Stimulated activated CD8-positive, alpha-beta memory T cell treated with anti-CD3 and anti-CD28 coated beads, Interleukin-4, amount 100 ng/mL, for 1 hour (primary cell): ENCODE measurements at regions not wholly inside any gene's neighbourhood (a gene's known extent, or its start where the extent isn't known, plus 50 kb on each side); places are given as distances from the start of the nearest gene placed in this dataset.

Experiments used
- DNase-seq, 2 donors: peaks; one replicate each; pipeline ENCODE4 v3.0.0-alpha.2; 2020; ENCODE audit warnings: low read depth in 2 of 2, low spot score in 1 of 2

DNA sequence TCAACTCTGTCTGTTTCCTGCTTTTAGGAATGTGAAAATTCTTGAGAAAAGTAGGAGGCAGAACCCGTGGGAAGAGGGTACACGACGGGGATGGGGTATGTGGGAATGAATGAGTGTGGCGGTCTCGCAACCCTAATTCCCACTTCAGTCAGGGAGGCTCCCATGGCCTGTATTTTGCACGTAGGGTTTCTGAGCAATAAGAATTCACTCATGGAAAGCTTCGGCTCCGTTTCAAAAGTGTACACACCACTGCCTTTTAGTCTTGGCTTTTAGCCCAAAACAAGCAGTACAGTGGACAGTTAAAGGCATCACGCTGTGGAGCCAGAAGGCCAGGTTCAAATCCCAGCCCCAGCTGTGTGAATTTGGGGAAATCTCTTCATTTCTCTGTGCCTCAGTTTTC, 116.7 kb downstream of the MN1 start:
- no peak for DNase-seq

DNA sequence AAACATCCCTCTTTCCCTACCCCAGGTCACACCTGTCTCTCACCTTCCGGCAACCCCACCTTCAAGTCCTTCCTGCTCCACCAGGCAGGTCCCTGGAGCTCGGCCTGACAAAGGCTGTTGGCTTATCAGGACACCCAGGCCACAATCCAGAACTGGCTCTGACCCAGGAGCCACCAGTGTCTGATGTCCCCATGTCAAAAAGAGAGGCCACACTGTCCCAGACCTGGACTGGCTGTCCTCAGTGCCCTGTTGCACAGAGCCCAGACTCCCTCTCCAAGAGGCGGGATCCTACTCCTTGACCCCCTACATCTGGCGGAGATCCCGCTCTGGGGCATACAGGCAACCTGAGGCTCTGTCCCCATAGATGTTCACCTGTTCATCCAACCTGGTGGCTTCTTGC, 116.0 kb downstream of the MN1 start:
- no peak for DNase-seq

DNA sequence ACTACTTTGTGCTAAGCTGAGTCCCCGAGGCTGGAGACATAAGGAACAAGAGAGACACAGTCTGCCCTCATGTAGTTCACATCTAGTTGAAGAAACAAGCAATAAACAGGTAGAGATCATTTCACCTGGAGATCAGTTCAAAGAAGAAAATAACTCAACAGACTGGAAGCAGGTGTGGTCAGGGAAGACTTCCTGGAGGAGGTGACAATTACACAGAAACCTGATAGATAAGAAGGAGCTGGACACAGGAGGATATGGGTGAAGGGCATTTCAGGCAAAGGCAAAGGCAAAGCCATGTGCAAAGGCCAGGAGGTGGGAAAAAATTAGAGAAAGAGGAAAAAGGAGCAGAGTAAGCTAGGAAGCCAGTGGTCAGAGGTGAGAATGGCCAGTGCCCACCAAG, 115.6 kb downstream of the MN1 start:
- DNase-seq: no peak

DNA sequence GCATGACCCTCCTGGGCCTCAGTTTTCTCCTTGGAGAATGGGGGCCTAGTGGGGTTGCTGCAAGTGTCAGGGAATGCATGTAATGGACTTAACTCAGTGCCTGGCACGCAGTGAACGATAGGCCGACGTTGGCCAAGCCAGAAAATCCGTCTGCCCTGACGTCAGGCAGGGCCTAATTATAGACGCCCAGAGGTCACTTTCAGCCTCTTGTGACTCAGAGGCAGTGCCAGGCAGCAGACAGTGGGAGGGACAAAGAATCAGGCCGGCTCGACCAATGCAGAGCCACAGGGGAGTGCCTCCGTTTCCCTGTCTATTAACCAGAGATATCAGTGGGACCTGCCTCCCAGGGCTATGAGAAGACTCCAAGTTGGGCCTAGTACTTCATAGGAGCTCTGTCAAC, 115.0 kb downstream of the MN1 start:
- DNase-seq: no peak

DNA sequence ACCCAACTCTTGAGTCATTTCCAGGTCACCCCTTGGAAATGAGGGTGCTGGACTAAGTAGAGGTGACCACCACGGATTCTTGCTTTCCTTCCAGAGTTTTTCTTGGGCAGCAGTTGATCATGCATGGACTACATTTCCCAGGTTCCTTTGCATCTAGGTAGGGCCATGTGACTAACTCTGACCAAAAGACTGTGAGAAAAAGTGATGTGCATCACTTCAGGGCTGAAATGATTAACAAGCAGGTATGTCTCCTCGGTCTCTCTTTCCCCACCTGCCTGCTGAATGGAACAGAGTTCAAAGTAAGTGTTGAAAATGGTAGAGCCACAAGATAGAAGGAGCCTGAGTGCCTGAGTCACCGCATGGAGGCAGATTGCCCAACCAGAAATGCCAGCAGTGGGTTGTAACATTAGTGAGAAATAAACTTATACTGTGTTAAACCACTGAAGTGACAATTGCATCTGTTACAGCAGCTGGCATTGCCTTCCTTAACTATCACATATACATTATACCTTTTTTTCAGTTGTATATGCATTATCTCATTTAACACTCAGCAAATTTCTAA, 113.5 kb downstream of the MN1 start:
- DNase-seq: no peak

DNA sequence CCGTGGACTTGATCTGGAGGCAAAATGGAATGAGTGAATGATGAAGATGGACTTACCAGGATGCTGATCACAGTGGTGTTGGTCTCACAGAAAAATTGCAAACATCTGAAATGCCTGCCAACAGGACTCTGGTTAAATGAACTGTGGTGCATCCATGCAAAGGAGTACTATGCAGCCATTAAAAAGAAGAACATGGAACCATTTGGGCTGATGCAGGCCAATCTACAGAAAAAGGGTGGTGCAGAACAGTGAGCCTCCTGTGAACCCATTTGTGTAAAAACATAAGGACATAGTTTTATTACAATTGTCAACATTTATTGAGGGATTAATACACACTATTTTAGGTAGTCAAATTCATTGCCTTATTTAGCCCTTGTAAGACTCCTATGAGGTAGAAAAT, 111.9 kb downstream of the MN1 start:
- no peak for DNase-seq

DNA sequence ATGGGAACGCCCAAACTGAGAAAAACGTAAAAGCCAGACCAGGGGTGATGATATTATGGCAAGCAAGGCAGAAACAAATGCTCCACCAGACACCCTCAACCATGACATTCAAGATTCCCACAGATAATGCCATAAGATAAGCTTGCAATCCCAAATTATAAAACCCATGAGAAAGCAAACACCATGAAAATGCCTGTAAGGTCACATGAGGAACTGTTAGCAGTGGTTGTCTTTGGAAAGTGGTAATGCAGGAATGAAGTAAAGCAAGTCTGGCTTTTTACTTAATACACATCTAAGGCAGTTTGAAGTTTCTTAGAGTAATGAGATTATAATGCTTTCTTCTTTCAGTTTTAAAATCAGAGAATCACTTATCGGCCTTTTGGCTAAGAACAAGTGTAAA, 111.0 kb downstream of the MN1 start:
- no peak for DNase-seq

DNA sequence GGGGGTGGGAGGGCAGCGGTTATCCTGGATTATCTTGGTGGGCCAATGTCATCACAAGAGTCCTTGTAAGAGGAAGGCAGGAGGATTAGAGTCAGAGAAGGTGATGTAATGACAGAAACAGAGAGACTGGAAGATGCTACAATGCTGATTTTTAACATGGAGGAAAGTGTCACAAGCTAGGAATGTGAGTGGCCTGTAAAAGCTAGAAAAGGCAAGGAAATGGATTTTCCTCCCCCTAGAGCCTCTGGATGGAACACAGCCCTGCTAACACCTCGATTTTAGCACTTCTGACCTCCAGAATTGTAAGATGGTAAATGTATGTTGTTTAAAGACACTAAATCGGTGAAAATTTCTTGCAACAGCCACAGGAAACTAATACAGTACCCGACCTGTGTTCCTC, 109.3 kb downstream of the MN1 start:
- no peak for DNase-seq

DNA sequence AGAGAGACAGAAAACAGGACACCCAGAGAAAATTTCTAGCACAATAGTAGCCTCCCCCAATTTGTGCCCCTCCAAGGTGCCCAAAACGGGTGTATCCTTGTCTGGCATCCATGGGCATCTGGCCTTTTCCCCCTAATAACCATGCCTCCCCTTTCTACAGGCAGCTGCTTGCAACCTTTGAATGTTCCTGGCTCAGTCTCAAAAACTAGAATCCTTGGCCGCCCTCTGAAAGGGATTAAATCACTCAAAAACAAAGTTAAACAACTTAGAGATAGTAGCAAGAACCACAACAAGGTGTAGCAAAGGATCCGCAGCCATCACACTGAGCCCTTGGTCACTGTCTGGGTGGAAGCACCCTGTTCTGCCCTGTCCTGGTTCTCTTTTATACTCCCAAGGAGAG, 105.6 kb downstream of the MN1 start:
- no peak for DNase-seq

DNA sequence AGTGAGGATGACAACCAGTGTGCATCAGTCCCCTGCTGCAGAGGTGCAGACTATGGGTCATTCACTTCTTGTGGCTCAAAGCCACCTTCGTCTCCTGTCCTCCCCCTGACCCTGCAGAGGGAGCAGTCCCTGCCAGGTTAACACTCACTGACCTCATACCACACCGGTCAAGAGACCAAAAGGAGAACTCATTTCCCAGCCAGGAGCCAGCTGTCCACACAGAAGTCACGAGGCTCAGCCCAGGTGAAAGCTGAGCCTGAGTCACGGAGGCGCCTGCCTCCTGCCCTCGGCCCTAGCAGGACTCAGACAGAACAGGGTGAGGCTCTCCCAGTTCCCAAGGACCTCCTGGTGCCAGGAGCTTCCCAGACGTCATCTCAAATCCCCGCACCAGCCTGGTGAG, 103.7 kb downstream of the MN1 start:
- no peak for DNase-seq
